ENCODE measurements at regions not wholly inside any gene's neighbourhood (a gene's known extent, or its start where the extent isn't known, plus 50 kb on each side); places are given as distances from the start of the nearest gene placed in this dataset.

DNA sequence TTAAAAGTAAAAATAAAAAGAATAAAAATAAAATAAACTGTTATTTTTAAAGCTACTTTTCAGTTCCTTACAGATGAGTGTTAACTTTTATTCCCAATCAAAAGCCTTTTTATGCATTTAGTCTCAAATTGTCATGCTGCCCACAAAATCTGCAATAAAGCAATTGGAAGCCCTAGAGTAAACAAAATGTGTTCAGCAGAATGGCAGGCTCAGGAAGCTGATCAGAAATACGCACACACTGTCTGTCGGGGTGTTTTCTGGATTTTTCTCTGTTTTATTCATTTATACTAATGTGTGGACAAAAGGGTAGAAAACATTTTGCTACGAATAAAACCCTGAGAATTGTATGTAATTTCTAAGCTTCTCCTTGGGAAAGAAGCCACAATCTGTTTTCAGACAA, 162.8 kb downstream of the RCN1 start:
- no peak for TF ChIP-seq POLR2A (IDR thresholded peaks at IDR 0.05)
- TF ChIP-seq, protein P1, sequence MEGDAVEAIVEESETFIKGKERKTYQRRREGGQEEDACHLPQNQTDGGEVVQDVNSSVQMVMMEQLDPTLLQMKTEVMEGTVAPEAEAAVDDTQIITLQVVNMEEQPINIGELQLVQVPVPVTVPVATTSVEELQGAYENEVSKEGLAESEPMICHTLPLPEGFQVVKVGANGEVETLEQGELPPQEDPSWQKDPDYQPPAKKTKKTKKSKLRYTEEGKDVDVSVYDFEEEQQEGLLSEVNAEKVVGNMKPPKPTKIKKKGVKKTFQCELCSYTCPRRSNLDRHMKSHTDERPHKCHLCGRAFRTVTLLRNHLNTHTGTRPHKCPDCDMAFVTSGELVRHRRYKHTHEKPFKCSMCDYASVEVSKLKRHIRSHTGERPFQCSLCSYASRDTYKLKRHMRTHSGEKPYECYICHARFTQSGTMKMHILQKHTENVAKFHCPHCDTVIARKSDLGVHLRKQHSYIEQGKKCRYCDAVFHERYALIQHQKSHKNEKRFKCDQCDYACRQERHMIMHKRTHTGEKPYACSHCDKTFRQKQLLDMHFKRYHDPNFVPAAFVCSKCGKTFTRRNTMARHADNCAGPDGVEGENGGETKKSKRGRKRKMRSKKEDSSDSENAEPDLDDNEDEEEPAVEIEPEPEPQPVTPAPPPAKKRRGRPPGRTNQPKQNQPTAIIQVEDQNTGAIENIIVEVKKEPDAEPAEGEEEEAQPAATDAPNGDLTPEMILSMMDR (IDR thresholded peaks at IDR 0.05): no peak
- DNase-seq: no peak
- Histone ChIP-seq H3K4me3 (no peak overlapping the region), H3K4me1 (no peaks in the 10 kb centered on the region), H3K9me3 (no peaks in the 10 kb centered on the region), H3K36me3 (ENCODE audit: low read depth, missing control alignments) (no peaks in the 10 kb centered on the region), H3K27ac (no peak overlapping the region), H3K27me3 (no peaks in the 10 kb centered on the region)
- intact Hi-C loops (cut with DNase I; ENCODE audit: low total_unique reads): no loop called here
- WGBS, 2 donors: 70 to 83% methylated on average over 3 of the region's 3 CpGs

DNA sequence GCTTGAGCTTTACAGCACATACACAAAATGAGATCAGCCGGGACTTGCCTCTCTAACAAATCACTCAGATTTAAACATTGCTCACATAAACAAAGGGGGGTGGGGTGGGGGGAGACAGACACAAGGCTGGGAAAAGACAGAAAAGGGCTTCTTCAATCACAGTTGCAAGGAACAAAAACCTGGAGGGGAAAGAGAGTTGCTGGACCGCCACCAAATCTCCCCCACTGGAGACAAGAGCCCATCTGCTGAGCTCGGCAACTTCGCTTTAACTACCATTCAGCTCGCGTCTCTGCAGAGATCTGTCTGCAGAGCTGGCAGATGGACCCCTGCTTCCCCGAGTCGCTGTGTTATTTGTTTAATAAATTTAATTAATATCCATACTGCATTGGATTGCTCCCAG, 165.0 kb downstream of the RCN1 start:
- no peak overlapping the region for H3K27ac ChIP-seq
- no peak overlapping the region for H3K4me3 ChIP-seq
- H3K9me3 ChIP-seq: no peaks in the 10 kb centered on the region
- intact Hi-C loops (cut with DNase I; ENCODE audit: low total_unique reads): no loop called here
- H3K27me3 ChIP-seq: no peaks in the 10 kb centered on the region
- TF ChIP-seq POLR2A (IDR thresholded peaks at IDR 0.05): no peak
- TF ChIP-seq, protein P1 (IDR thresholded peaks at IDR 0.05): no peak
- H3K36me3 ChIP-seq (ENCODE audit: low read depth, missing control alignments): no peaks in the 10 kb centered on the region
- no peak for DNase-seq
- WGBS, 2 donors: 44 to 47% methylated on average over 8 of the region's 8 CpGs
- H3K4me1 ChIP-seq: no peaks in the 10 kb centered on the region

DNA sequence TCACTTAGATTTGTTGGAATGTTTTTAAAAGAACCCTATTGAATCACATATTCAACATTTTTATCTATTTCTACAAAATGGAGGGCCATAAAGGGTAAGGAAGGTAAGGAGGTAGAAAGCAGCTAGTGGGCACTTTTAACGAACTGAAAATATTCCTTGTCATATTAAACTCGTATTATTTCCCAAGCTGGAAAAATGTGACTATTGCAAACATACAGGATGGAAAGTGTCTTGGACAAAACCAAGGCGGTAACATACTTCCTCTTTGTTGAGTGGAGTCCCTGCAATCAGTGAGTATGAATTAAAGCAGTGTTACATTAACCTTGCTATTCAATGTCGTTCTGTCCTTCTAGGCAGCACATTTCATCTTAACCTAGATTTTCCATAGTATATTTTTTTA, 165.6 kb downstream of the RCN1 start:
- Histone ChIP-seq H3K27me3 (no peaks in the 10 kb centered on the region), H3K4me3 (no peak overlapping the region), H3K4me1 (no peaks in the 10 kb centered on the region), H3K36me3 (ENCODE audit: low read depth, missing control alignments) (no peaks in the 10 kb centered on the region), H3K9me3 (no peaks in the 10 kb centered on the region), H3K27ac (no peak overlapping the region)
- no peak for TF ChIP-seq POLR2A (IDR thresholded peaks at IDR 0.05)
- TF ChIP-seq, protein P1 (IDR thresholded peaks at IDR 0.05): no peak
- DNase-seq: no peak
- WGBS, 2 donors: 76 to 78% methylated on average over 4 of the region's 4 CpGs
- intact Hi-C loops (cut with DNase I; ENCODE audit: low total_unique reads): no loop called here

DNA sequence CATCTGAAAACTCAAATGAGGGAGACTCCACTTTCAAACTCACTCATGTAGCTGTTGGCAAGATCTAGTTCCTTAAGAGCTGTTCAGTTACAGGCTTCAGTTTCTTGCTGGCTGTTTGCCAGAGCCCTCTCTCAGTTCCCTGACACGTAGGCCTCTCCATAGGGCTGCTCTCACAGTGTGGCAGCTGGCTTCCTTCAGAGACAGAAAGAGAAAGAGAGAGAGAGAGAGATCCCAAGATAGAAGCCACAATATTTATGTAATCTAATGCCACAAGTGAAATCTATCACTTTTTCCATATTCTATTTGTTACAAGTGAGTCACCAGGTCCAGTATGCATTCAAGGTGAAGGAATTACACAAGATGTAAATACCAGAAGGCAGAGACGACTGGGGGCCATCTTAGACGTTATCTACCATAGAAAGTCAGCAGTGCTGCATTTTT, 168.8 kb downstream of the RCN1 start:
- H3K27me3 ChIP-seq: no peaks in the 10 kb centered on the region
- TF ChIP-seq POLR2A (IDR thresholded peaks at IDR 0.05): no peak
- TF ChIP-seq, protein P1 (IDR thresholded peaks at IDR 0.05): no peak
- H3K36me3 ChIP-seq (ENCODE audit: low read depth, missing control alignments): no peaks in the 10 kb centered on the region
- intact Hi-C loops (cut with DNase I; ENCODE audit: low total_unique reads): no loop called here
- no peak overlapping the region for H3K4me3 ChIP-seq
- peak; percentile 21 for DNase-seq
- H3K4me1 ChIP-seq: no peaks in the 10 kb centered on the region
- 27% methylated on average over 3 of the region's 3 CpGs for WGBS, 2 donors
- no peak overlapping the region for H3K27ac ChIP-seq
- no peaks in the 10 kb centered on the region for H3K9me3 ChIP-seq

DNA sequence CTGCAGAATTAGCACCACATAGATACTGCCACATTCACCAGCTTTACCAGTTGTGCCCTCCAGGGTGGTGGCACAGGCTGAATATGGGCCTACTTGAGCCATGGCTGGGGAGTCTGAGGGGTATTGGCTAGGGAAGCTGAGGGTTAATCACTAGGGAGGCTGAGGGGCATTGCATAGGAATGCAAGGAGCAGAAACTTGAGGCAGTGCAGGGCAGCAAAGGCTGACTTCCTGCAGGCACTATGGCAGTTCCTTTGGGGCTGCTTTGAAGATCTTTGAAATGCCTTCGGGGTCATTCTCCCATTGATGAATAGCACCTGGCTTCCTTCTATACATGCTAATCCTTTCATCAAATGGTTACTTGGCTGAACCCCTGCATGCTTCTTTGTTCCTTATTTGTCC, 171.5 kb downstream of the RCN1 start:
- DNase-seq: no peak
- H3K9me3 ChIP-seq: no peaks in the 10 kb centered on the region
- 41 to 78% methylated on average over 1 of the region's 1 CpG for WGBS, 2 donors
- H3K4me1 ChIP-seq: no peaks in the 10 kb centered on the region
- H3K4me3 ChIP-seq: no peak overlapping the region
- H3K27me3 ChIP-seq: no peaks in the 10 kb centered on the region
- TF ChIP-seq, protein P1 (IDR thresholded peaks at IDR 0.05): no peak
- TF ChIP-seq POLR2A (IDR thresholded peaks at IDR 0.05): no peak
- intact Hi-C loops (cut with DNase I; ENCODE audit: low total_unique reads): no loop called here
- no peak overlapping the region for H3K27ac ChIP-seq
- no peaks in the 10 kb centered on the region for H3K36me3 ChIP-seq (ENCODE audit: low read depth, missing control alignments)

All from testis (tissue), 2 donors.